Suprapubic skin (tissue), 3 donors: ENCODE measurements at regions not wholly inside any gene's neighbourhood (a gene's known extent, or its start where the extent isn't known, plus 50 kb on each side); places are given as distances from the start of the nearest gene placed in this dataset.

Source experiments
- EP300 ChIP-seq: sonication (generic); formaldehyde crosslinking; IDR thresholded peaks from one replicate; pipeline ENCODE4 v1.6.1; 2017; ENCODE audit warnings: antibody characterized with exemption
- POLR2A ChIP-seq, 2 donors: fragments of 450-650 bp; IDR thresholded peaks; one replicate each; pipeline ENCODE4 v1.6.1; 2017; ENCODE audit warnings: antibody characterized with exemption in 2 of 2, mild to moderate bottlenecking in 2 of 2, moderate library complexity in 2 of 2
- TF ChIP-seq, protein P1 (sequence below), 2 donors: fragments of 200-600 bp in 1 of 2; fragments of 450-650 bp in 1 of 2; sonication (generic) in 1 of 2; IDR thresholded peaks; one replicate each; pipeline ENCODE4 v1.5.1; 2016 to 2019; ENCODE audit warnings: antibody characterized with exemption in 2 of 2, mild to moderate bottlenecking in 1 of 2, moderate library complexity in 1 of 2

- TF ChIP-seq, protein P1, sequence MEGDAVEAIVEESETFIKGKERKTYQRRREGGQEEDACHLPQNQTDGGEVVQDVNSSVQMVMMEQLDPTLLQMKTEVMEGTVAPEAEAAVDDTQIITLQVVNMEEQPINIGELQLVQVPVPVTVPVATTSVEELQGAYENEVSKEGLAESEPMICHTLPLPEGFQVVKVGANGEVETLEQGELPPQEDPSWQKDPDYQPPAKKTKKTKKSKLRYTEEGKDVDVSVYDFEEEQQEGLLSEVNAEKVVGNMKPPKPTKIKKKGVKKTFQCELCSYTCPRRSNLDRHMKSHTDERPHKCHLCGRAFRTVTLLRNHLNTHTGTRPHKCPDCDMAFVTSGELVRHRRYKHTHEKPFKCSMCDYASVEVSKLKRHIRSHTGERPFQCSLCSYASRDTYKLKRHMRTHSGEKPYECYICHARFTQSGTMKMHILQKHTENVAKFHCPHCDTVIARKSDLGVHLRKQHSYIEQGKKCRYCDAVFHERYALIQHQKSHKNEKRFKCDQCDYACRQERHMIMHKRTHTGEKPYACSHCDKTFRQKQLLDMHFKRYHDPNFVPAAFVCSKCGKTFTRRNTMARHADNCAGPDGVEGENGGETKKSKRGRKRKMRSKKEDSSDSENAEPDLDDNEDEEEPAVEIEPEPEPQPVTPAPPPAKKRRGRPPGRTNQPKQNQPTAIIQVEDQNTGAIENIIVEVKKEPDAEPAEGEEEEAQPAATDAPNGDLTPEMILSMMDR (IDR thresholded peaks at IDR 0.05), result no peak
- TF ChIP-seq POLR2A (IDR thresholded peaks at IDR 0.05) (no peak), EP300 (no peak)
Measured at GRCh38 chr22:47328550-47329243, 566.2 kb downstream of the TBC1D22A start.
